ENCODE measurements at regions not wholly inside any gene's neighbourhood (a gene's known extent, or its start where the extent isn't known, plus 50 kb on each side); places are given as distances from the start of the nearest gene placed in this dataset.

- Histone ChIP-seq H3K4me1 (peaks cover 10% of the 10 kb centered on the region; the same call in 1 of the 2 replicates), H3K36me3 (ENCODE audit: control insufficient read depth, insufficient read depth, low read length) (no peaks in the 10 kb centered on the region), H3K9me3 (peaks cover 22% of the 10 kb centered on the region), H3K4me3 (ENCODE audit: low read depth, low read length) (no peak overlapping the region), H3K27me3 (replicated peaks; ENCODE audit: control insufficient read depth, insufficient read depth, low read length) (no peaks in the 10 kb centered on the region)
- DNase-seq: no peak
- H3K27ac Mint-ChIP-seq (ENCODE audit: unreplicated experiment): peak overlapping the region; percentile 5
- BruUV-seq (replicated peaks): no TSS peak
- CTCF ChIA-PET: interaction anchor here (1.0 kb wide), 1 partner anchor 466 kb away, joined by 3 read pairs; no protein-coding TSS in a partner anchor
- no peaks in the 10 kb centered on the region for H3K36me3 Mint-ChIP-seq (ENCODE audit: insufficient read depth, unreplicated experiment)
- H3K9me3 Mint-ChIP-seq (ENCODE audit: unreplicated experiment): peaks cover 21% of the 10 kb centered on the region
- no peak for TF ChIP-seq CTCF (IDR thresholded peaks at IDR 0.05; ENCODE audit: insufficient read depth in 1 of 2, low read depth in 1 of 2, low read length in 1 of 2, severe bottlenecking in 1 of 2, unreplicated experiment in 1 of 2)
- H3K4me1 Mint-ChIP-seq (ENCODE audit: low read depth, unreplicated experiment): no peaks in the 10 kb centered on the region
- POLR2A ChIA-PET: no interaction called here
- intact Hi-C loops (cut with micrococcal nuclease; ENCODE audit: unreplicated experiment): no loop called here
- H3K27me3 Mint-ChIP-seq (ENCODE audit: insufficient read depth, unreplicated experiment): peaks cover 6% of the 10 kb centered on the region
- no peak overlapping the region for H3K4me3 Mint-ChIP-seq (ENCODE audit: unreplicated experiment)
Observed at GRCh38 chr20:48154040-48154765, 368.9 kb upstream of the SULF2 start.

- Mint-ChIP-seq H3K36me3 (ENCODE audit: insufficient read depth, unreplicated experiment) (no peaks in the 10 kb centered on the region), H3K27ac (ENCODE audit: unreplicated experiment) (no peak overlapping the region), H3K4me1 (ENCODE audit: low read depth, unreplicated experiment) (no peaks in the 10 kb centered on the region), H3K4me3 (ENCODE audit: unreplicated experiment) (no peak overlapping the region), H3K27me3 (ENCODE audit: insufficient read depth, unreplicated experiment) (peaks cover 6% of the 10 kb centered on the region), H3K9me3 (ENCODE audit: unreplicated experiment) (peaks cover 21% of the 10 kb centered on the region)
- no TSS peak for BruUV-seq (replicated peaks)
- DNase-seq: no peak
- POLR2A ChIA-PET: no interaction called here
- CTCF ChIA-PET: no interaction called here
- no peaks in the 10 kb centered on the region for H3K36me3 ChIP-seq (ENCODE audit: control insufficient read depth, insufficient read depth, low read length)
- H3K27me3 ChIP-seq (replicated peaks; ENCODE audit: control insufficient read depth, insufficient read depth, low read length): no peaks in the 10 kb centered on the region
- no peak for TF ChIP-seq CTCF (IDR thresholded peaks at IDR 0.05; ENCODE audit: insufficient read depth in 1 of 2, low read depth in 1 of 2, low read length in 1 of 2, severe bottlenecking in 1 of 2, unreplicated experiment in 1 of 2)
- H3K4me1 ChIP-seq: peaks cover 10% of the 10 kb centered on the region; the same call in 1 of the 2 replicates
- no peak overlapping the region for H3K4me3 ChIP-seq (ENCODE audit: low read depth, low read length)
- H3K9me3 ChIP-seq: peaks cover 22% of the 10 kb centered on the region
- intact Hi-C loops (cut with micrococcal nuclease; ENCODE audit: unreplicated experiment): no loop called here
Observed at GRCh38 chr20:48153523-48153922, 368.2 kb upstream of the SULF2 start.

- ChIA-PET CTCF (no interaction called here), POLR2A (no interaction called here)
- H3K4me3 Mint-ChIP-seq (ENCODE audit: unreplicated experiment): no peak overlapping the region
- intact Hi-C loops (cut with micrococcal nuclease; ENCODE audit: unreplicated experiment): no loop called here
- H3K4me1 ChIP-seq: peaks cover 10% of the 10 kb centered on the region; the same call in 1 of the 2 replicates
- H3K9me3 Mint-ChIP-seq (ENCODE audit: unreplicated experiment): peaks cover 21% of the 10 kb centered on the region
- no peak overlapping the region for H3K4me3 ChIP-seq (ENCODE audit: low read depth, low read length)
- no peak overlapping the region for H3K27ac Mint-ChIP-seq (ENCODE audit: unreplicated experiment)
- TF ChIP-seq CTCF (IDR thresholded peaks at IDR 0.05; ENCODE audit: insufficient read depth in 1 of 2, low read depth in 1 of 2, low read length in 1 of 2, severe bottlenecking in 1 of 2, unreplicated experiment in 1 of 2): no peak
- DNase-seq: no peak
- peaks cover 4% of the 10 kb centered on the region for H3K27me3 Mint-ChIP-seq (ENCODE audit: insufficient read depth, unreplicated experiment)
- no peaks in the 10 kb centered on the region for H3K4me1 Mint-ChIP-seq (ENCODE audit: low read depth, unreplicated experiment)
- H3K36me3 ChIP-seq (ENCODE audit: control insufficient read depth, insufficient read depth, low read length): no peaks in the 10 kb centered on the region
- BruUV-seq (replicated peaks): no TSS peak
- peaks cover 22% of the 10 kb centered on the region for H3K9me3 ChIP-seq
- H3K36me3 Mint-ChIP-seq (ENCODE audit: insufficient read depth, unreplicated experiment): no peaks in the 10 kb centered on the region
- H3K27me3 ChIP-seq (replicated peaks; ENCODE audit: control insufficient read depth, insufficient read depth, low read length): no peaks in the 10 kb centered on the region
Observed at GRCh38 chr20:48153103-48153502, 367.8 kb upstream of the SULF2 start.

Measured in Caco-2 (cell line).